Heart left ventricle (tissue), 13 donors: ENCODE measurements at regions not wholly inside any gene's neighbourhood (a gene's known extent, or its start where the extent isn't known, plus 50 kb on each side); places are given as distances from the start of the nearest gene placed in this dataset.

ENCODE experiments used
- POLR2A ChIP-seq, 2 donors: fragments of 450-650 bp; IDR thresholded peaks; one replicate each; pipeline ENCODE4 v1.6.1; 2017; ENCODE audit warnings: antibody characterized with exemption in 2 of 2, mild to moderate bottlenecking in 2 of 2, moderate library complexity in 2 of 2
- TF ChIP-seq, protein P1 (sequence below), 12 donors: fragments of 200-600 bp; sonication (generic) in 4 of 12; IDR thresholded peaks; one replicate each; pipeline versions ENCODE4 v1.5.0 to v1.8.0; 2018 to 2022; ENCODE audit warnings: antibody characterized with exemption in 12 of 12, mild to moderate bottlenecking in 5 of 12
- donor health status: ischemic (EF 13 %, LVEDD 7.1; RV severe dilation, severe dysfunction).
- donor health status: DM: no; HTN: yes; CAD: no.
- donor health status: DM: no; HTN: no; CAD: no.
- donor health status: ischemic (EF 25% LVEDD 6.9; RV normal size, moderate dysfunction).
- donor health status: ischemic (EF 25% LVEDD 5.7; RV mildly dilated, moderate dysfunction).
- donor health status: ischemic (EF 35%, LVEDD 5.7; RV mildly dilated, moderate dysfunction).
- donor health status: nonischemic (EF 11% LVEDD 7.7; RV severe dilation, severe dysfunction).
- donor health status: DM: yes; HTN: yes; CAD: no.
- donor health status: PGD.
- donor health status: ischemic (EF 29% LVEDD 5.4; RV normal size, mild dysfunction).
- donor health status: nonischemic (EF 23%, LVEDD 6.1; RV moderate dilation, normal function).

GRCh38 chr5:32852976-32853375 is 141.9 kb downstream of the NPR3 start:
- TF ChIP-seq, protein P1, sequence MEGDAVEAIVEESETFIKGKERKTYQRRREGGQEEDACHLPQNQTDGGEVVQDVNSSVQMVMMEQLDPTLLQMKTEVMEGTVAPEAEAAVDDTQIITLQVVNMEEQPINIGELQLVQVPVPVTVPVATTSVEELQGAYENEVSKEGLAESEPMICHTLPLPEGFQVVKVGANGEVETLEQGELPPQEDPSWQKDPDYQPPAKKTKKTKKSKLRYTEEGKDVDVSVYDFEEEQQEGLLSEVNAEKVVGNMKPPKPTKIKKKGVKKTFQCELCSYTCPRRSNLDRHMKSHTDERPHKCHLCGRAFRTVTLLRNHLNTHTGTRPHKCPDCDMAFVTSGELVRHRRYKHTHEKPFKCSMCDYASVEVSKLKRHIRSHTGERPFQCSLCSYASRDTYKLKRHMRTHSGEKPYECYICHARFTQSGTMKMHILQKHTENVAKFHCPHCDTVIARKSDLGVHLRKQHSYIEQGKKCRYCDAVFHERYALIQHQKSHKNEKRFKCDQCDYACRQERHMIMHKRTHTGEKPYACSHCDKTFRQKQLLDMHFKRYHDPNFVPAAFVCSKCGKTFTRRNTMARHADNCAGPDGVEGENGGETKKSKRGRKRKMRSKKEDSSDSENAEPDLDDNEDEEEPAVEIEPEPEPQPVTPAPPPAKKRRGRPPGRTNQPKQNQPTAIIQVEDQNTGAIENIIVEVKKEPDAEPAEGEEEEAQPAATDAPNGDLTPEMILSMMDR (IDR thresholded peaks at IDR 0.05) = no peak
- no peak for TF ChIP-seq POLR2A (IDR thresholded peaks at IDR 0.05)
